Nephron progenitor cell (in vitro differentiated cells): ENCODE measurements at regions not wholly inside any gene's neighbourhood (a gene's known extent, or its start where the extent isn't known, plus 50 kb on each side); places are given as distances from the start of the nearest gene placed in this dataset.

Experiments
- DNase-seq: peaks from one replicate; pipeline ENCODE4 v3.0.0; 2021
- H3K27ac Mint-ChIP-seq: 2 replicates; pipeline ENCODE4 v1.8.0; 2021; ENCODE audit warnings: mild to moderate bottlenecking, moderate library complexity, mixed read lengths
- H3K27me3 Mint-ChIP-seq: 2 replicates; pipeline ENCODE4 v1.8.0; 2021; ENCODE audit warnings: mild to moderate bottlenecking, low read depth, mixed read lengths; ENCODE audit not compliant: poor library complexity
- H3K36me3 Mint-ChIP-seq: 2 replicates; pipeline ENCODE4 v1.8.0; 2021; ENCODE audit warnings: low read depth, mixed read lengths
- H3K4me1 Mint-ChIP-seq: 2 replicates; pipeline ENCODE4 v1.8.0; 2021; ENCODE audit warnings: mixed read lengths
- H3K4me3 Mint-ChIP-seq: 2 replicates; pipeline ENCODE4 v1.8.0; 2021; ENCODE audit warnings: mild to moderate bottlenecking, moderate library complexity, mixed read lengths
- H3K9me3 Mint-ChIP-seq: 2 replicates; pipeline ENCODE4 v1.8.0; 2021; ENCODE audit warnings: mild to moderate bottlenecking, moderate library complexity, mixed read lengths
- TF ChIP-seq, protein P1 (sequence below): fragments of 200-600 bp; sonication (generic); IDR thresholded peaks from 2 replicates; pipeline ENCODE4 v1.5.0; 2021; ENCODE audit warnings: antibody characterized with exemption

DNA sequence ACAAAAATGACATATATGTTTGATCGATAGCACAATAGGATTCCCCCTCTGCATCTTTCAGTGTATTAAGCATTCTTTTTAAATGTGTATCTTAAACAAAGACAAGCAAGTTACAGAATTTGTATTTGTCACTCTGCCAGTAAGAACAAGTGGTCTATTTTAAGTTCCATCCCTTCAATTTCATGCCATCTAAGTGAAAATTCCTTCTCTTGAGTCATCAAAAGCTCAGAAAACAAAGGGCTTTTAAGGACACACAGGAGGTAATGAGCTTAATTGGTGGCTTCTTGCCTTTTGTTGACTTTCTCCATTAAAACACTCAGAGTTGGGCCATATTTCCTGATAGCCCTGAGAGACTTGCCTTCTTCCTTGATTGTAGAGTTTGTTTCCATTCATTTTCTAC, 547.8 kb downstream of the TENT5A start:
- Mint-ChIP-seq H3K36me3 (no peaks in the 10 kb centered on the region), H3K27ac (no peak overlapping the region), H3K4me1 (no peaks in the 10 kb centered on the region), H3K27me3 (no peaks in the 10 kb centered on the region), H3K4me3 (no peak overlapping the region), H3K9me3 (peaks cover 20% of the 10 kb centered on the region)
- no peak for DNase-seq
- TF ChIP-seq, protein P1, sequence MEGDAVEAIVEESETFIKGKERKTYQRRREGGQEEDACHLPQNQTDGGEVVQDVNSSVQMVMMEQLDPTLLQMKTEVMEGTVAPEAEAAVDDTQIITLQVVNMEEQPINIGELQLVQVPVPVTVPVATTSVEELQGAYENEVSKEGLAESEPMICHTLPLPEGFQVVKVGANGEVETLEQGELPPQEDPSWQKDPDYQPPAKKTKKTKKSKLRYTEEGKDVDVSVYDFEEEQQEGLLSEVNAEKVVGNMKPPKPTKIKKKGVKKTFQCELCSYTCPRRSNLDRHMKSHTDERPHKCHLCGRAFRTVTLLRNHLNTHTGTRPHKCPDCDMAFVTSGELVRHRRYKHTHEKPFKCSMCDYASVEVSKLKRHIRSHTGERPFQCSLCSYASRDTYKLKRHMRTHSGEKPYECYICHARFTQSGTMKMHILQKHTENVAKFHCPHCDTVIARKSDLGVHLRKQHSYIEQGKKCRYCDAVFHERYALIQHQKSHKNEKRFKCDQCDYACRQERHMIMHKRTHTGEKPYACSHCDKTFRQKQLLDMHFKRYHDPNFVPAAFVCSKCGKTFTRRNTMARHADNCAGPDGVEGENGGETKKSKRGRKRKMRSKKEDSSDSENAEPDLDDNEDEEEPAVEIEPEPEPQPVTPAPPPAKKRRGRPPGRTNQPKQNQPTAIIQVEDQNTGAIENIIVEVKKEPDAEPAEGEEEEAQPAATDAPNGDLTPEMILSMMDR = no peak

DNA sequence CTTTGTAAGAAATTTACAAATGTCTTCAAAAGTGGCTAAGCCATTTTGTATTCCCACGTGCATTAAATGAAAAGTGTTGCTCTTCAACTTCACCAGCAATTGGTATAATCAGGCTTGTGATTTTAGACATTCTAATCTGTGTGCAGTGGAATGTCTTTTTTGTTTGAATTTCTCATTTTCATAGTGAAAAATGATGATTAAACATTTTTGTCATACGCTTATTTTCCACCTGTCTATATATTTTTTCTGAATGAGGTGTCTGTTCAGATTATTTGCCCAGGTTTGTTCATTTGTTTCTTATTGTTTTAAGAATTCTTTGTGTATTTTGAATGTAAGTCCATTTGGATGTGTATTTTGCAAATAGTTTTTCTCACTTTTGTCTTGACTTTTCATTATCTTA, 558.1 kb downstream of the TENT5A start:
- no peak overlapping the region for H3K4me3 Mint-ChIP-seq

DNA sequence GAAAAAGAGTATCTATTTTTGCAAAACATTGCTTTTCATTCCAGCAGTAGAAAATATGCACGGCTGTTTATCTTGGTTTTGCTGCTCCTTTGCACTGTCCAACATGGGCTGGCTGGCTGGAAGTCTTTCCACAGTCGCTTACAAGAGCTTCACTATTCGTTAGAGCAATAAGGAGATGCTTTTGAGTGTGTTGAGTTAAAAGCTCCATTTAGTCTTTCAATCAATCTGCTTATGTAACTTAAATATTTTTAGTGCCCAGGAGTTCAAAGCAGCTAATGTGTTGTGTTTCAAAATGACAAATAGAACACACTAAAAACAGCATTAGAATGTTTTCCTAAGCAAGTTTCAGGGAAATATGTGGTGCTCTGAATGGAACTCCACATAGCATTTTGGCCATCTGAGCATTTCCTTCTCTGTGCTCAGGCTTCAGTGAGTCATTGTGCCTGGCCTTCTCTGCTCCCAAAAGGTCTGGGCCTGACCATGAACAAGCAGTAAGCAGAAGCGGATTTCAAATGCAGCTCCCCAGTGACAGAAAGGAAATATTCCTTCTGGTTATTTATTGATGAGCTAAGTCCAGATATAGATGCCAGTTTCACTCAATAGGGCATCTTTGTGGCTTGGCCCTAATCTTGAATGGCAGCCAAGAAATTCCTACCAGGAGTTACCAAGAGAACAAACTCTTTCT, 580.3 kb downstream of the TENT5A start:
- no peak overlapping the region for H3K27ac Mint-ChIP-seq
- peaks cover 10% of the 10 kb centered on the region for H3K4me1 Mint-ChIP-seq
- H3K9me3 Mint-ChIP-seq = no peaks in the 10 kb centered on the region
- DNase-seq = no peak
- H3K4me3 Mint-ChIP-seq = no peak overlapping the region
- no peaks in the 10 kb centered on the region for H3K27me3 Mint-ChIP-seq
- TF ChIP-seq, protein P1 = no peak
- no peaks in the 10 kb centered on the region for H3K36me3 Mint-ChIP-seq

More for the DNA sequence above, 558.1 kb downstream of the TENT5A start:
- no peak for DNase-seq
- H3K36me3 Mint-ChIP-seq = no peaks in the 10 kb centered on the region
- H3K27me3 Mint-ChIP-seq = no peaks in the 10 kb centered on the region
- no peak overlapping the region for H3K27ac Mint-ChIP-seq
- H3K4me1 Mint-ChIP-seq = no peaks in the 10 kb centered on the region
- TF ChIP-seq, protein P1 = no peak
- no peaks in the 10 kb centered on the region for H3K9me3 Mint-ChIP-seq

GRCh38 chr6:81169166-81169565, 583.3 kb downstream of the TENT5A start:
- Mint-ChIP-seq H3K9me3 (no peaks in the 10 kb centered on the region), H3K4me3 (no peak overlapping the region), H3K27ac (peak overlapping the region; percentile 57), H3K4me1 (peaks cover 10% of the 10 kb centered on the region), H3K27me3 (no peaks in the 10 kb centered on the region), H3K36me3 (no peaks in the 10 kb centered on the region)
- no peak for DNase-seq
- TF ChIP-seq, protein P1 = no peak

GRCh38 chr6:81166770-81167169, 585.7 kb downstream of the TENT5A start:
- Mint-ChIP-seq H3K4me1 (peaks cover 10% of the 10 kb centered on the region), H3K36me3 (no peaks in the 10 kb centered on the region), H3K4me3 (no peak overlapping the region), H3K9me3 (no peaks in the 10 kb centered on the region), H3K27ac (no peak overlapping the region), H3K27me3 (no peaks in the 10 kb centered on the region)
- no peak for DNase-seq
- TF ChIP-seq, protein P1 = no peak

- TF ChIP-seq, protein P1 = no peak
- no peak overlapping the region for H3K4me3 Mint-ChIP-seq
- no peaks in the 10 kb centered on the region for H3K27me3 Mint-ChIP-seq
- no peaks in the 10 kb centered on the region for H3K4me1 Mint-ChIP-seq
- no peak overlapping the region for H3K27ac Mint-ChIP-seq
- DNase-seq = no peak
- H3K36me3 Mint-ChIP-seq = no peaks in the 10 kb centered on the region
- H3K9me3 Mint-ChIP-seq = no peaks in the 10 kb centered on the region
Measured at GRCh38 chr6:81158956-81159355, 593.5 kb downstream of the TENT5A start.
